ENCODE measurements at regions not wholly inside any gene's neighbourhood (a gene's known extent, or its start where the extent isn't known, plus 50 kb on each side); places are given as distances from the start of the nearest gene placed in this dataset.
A peak's percentile ranks its signal among the peaks of the same experiment; 100 is the strongest.

DNA sequence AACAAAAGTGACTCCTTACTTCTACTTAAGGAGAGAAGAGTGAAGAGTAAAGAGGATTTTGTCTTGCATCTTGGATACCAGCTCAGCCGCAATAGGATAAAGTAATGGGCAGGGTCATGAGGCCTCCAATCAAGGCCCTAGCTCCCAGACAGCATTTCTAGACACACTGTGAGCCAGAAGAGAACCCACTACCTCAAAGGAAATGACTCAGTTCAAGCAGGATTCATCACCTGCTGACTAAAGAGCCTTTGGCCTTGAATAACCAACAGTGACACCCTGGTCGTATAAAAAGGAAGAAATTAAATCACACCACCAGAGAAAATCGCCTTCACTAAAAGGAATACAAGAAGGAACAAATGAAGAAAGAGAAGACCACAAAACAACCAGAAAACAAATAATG lies 416.1 kb downstream of the PCDH18 start:
- TF ChIP-seq, protein P1, sequence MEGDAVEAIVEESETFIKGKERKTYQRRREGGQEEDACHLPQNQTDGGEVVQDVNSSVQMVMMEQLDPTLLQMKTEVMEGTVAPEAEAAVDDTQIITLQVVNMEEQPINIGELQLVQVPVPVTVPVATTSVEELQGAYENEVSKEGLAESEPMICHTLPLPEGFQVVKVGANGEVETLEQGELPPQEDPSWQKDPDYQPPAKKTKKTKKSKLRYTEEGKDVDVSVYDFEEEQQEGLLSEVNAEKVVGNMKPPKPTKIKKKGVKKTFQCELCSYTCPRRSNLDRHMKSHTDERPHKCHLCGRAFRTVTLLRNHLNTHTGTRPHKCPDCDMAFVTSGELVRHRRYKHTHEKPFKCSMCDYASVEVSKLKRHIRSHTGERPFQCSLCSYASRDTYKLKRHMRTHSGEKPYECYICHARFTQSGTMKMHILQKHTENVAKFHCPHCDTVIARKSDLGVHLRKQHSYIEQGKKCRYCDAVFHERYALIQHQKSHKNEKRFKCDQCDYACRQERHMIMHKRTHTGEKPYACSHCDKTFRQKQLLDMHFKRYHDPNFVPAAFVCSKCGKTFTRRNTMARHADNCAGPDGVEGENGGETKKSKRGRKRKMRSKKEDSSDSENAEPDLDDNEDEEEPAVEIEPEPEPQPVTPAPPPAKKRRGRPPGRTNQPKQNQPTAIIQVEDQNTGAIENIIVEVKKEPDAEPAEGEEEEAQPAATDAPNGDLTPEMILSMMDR (conservative IDR thresholded peaks at IDR 0.05; ENCODE audit: low read depth, low read length): no peak
- no peak for DNase-seq (ENCODE audit: low read depth)
- H3K4me3 ChIP-seq (ENCODE audit: low read length): no peak overlapping the region

DNA sequence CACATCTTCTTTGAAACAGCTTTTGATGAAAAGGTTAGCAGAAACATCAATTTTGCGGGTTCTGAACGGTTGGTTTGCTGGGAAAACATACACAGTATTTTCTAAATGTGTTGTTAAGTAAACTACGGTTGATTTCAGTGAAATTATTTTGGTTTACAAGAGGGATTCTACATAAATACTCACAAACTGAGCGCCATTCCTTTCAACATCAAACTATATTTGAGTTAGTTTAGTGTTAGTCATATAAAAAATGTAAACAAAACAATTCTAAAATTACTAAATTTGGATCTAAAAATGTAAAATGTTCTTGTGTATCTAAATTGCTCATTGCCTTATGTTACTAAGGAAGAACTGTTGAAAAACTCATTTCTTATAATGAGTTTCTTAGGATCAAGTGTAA lies 425.6 kb downstream of the PCDH18 start:
- H3K4me3 ChIP-seq (ENCODE audit: low read length): no peak overlapping the region
- DNase-seq (ENCODE audit: low read depth): no peak
- TF ChIP-seq, protein P1 (conservative IDR thresholded peaks at IDR 0.05; ENCODE audit: low read depth, low read length): no peak

DNA sequence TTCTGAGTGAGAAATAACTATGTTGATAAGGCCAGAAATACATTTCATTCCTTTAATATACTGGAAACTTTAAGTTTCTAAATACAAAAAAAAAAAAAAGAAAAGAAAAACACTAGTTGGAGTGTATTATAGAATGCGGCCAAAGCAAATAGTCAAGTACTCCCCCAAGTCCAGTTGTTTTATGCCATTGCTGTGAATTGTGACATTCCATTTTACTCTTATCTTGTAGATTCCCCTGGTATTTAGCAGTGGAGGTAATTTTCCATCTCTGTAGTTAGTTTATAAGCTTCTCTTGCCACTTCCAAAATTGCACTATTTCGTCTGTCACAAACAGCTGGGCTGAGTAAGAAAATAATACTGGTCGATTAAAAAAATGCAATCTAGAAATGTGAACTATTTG lies 426.0 kb downstream of the PCDH18 start:
- DNase-seq (ENCODE audit: low read depth): no peak
- TF ChIP-seq, protein P1 (conservative IDR thresholded peaks at IDR 0.05; ENCODE audit: low read depth, low read length): no peak
- no peak overlapping the region for H3K4me3 ChIP-seq (ENCODE audit: low read length)

DNA sequence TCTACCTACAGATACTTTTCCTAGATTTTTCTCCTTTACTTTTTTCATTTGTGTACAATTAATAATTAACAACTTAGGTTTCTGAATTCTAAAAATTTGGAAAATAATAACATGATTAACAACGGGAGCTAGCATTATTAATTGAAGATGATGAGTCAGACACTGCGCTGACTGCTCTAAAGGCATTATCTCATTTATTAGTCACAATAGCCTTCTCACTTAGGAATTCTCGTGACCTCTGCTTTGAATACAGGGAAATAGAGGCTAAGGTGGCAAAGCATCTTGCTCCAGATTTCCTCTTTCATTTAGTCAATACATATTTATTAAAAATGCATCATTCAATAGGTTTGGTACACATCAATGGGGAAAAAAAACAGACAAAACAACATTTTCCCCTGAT lies 441.3 kb downstream of the PCDH18 start:
- H3K4me3 ChIP-seq (ENCODE audit: low read length): no peak overlapping the region
- TF ChIP-seq, protein P1 (conservative IDR thresholded peaks at IDR 0.05; ENCODE audit: low read depth, low read length): no peak

DNA sequence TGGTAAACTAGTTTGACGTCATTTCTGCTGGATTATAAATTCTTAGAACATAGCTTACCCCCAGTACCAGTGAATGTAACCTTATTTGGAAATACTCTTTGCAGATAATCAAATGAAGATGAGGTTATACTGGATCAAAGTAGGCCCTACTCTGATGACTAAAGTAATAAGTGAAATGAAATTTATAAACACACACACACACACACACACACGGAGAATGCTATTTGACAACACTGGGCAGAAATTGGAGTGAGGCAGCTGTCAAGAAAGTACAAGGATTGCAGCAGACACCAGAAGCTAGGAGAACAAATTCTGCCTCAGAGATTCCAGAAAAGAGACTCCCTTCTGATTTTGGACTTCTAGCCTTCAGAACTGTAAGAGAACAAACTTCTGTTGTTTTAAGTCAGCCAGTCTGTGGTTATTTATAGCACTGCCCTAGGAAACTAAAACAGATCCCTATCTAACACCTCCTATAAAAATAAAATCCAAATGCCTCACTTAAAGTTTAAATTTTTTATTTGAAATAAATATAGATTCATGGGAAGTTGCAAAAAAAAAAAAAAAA lies 448.6 kb downstream of the PCDH18 start:
- DNase-seq (ENCODE audit: low read depth): peak; percentile 4
- TF ChIP-seq, protein P1 (conservative IDR thresholded peaks at IDR 0.05; ENCODE audit: low read depth, low read length): no peak
- no peak overlapping the region for H3K4me3 ChIP-seq (ENCODE audit: low read length)

More for the DNA sequence above, 441.3 kb downstream of the PCDH18 start:
- DNase-seq (ENCODE audit: low read depth): no peak

DNA sequence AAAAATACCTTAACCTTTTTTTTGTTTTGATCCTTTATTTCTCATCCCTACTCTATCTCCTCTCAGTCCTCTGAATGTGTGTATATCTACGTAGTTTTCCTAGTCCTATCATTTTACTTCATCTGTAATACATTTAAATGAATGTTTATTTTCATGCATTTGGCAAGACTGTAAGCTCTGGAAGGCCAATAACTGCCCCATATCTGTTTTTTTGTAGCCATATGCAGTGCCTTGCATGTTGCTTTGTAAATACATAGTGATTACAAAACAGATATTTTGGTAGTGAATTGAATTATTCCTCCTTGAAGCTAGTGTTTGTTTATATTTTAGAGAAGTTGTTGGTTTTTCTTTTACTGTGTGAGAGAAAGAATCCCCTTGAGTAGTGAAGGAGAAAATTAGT lies 450.2 kb downstream of the PCDH18 start:
- TF ChIP-seq, protein P1 (conservative IDR thresholded peaks at IDR 0.05; ENCODE audit: low read depth, low read length): no peak
- DNase-seq (ENCODE audit: low read depth): no peak
- no peak overlapping the region for H3K4me3 ChIP-seq (ENCODE audit: low read length)

DNA sequence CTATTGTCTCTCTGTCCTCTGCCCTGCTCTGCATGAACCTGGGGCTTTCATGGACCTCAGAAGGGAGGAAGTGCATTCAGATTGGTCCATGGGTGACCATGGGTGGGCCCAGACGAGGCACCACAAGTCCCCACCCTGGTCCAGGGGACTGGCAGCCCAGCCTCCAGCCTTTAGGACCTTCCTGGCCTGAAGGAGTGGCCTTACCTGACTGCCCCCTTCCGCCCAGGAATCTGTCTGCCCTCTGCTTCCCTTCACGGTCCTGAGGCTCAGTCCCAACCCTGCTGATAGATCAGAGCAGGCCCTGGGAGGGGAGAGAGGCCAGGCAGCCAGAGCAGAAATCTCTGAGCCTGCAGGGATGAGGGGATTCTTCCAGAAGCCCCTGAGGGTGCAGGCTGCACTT lies 455.4 kb downstream of the PCDH18 start:
- DNase-seq (ENCODE audit: low read depth): no peak
- TF ChIP-seq, protein P1 (conservative IDR thresholded peaks at IDR 0.05; ENCODE audit: low read depth, low read length): no peak
- H3K4me3 ChIP-seq (ENCODE audit: low read length): no peak overlapping the region
